Right ventricle myocardium superior (tissue), 1 donor: ENCODE measurements at regions not wholly inside any gene's neighbourhood (a gene's known extent, or its start where the extent isn't known, plus 50 kb on each side); places are given as distances from the start of the nearest gene placed in this dataset.

Experiments
- ATAC-seq: fragments of 200-7000 bp; cut with Tn5 transposase; one replicate; pipeline ENCODE4 v1.9.1; 2020; ENCODE audit warnings: mild to moderate bottlenecking; ENCODE audit not compliant: poor library complexity
- DNase-seq: peaks from one replicate; pipeline ENCODE4 v3.0.0-alpha.2; 2020
- intact Hi-C: fragments of 100-400 bp; cut with DNase I; formaldehyde crosslinking; loops from one replicate; pipeline ENCODE4 v1.11.2; 2022
- donor health status: DM: no; HTN: yes; CAD: no; lungs with severe emphysema.

- ATAC-seq (no peak), DNase-seq (peak; percentile 29)
- intact Hi-C loops: no loop called here
These were observed 82.4 kb downstream of the MYEOV start for GRCh38 chr11:69376155-69377028.

DNA sequence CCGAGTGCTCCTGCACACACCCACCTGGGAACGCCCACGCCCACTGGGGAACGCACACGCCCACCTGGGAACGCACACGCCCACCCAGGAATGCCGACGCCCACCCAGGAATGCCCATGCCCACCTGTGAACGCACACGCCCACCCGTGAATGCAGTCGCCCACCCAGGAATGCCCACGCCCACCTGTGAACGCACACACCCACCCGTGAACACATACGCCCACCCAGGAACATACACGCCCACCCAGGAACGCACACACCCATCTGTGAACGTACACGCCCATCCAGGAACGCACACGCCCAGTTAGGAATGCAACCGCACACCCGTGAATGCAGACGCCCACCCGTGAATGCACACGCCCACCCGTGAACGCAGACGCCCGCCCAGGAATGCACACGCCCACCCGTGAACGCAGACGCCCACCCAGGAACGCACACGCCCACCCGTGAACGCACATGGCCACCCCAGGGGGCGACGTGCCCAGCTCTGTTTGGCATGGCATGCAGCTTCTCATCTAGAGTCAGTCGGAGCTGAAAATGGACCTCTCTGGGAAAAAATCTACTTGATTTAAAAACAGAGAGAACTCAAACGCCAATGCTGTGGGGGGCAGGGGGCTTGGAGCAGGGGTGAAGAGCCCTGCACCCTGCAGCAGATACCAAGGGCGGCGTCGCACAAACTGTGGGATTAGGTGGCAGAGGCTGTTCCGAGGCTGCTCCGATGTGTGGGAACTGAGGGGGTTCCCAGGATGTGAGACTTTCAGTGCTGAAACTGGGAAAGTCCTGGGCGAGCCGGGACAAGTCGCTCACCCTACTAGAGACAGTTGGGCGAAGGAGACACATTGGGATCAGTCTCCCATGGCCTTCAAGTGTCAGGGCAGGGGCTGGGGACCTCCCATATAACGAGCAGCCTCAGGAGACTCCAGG lies 83.3 kb downstream of the MYEOV start:
- no peak for ATAC-seq
- intact Hi-C loops: no loop called here
- DNase-seq: peak; percentile 32

GRCh38 chr11:69377953-69378302 lies 84.0 kb downstream of the MYEOV start:
- ATAC-seq (no peak), DNase-seq (no peak)
- intact Hi-C loops: no loop called here

GRCh38 chr11:69378303-69379141 lies 84.6 kb downstream of the MYEOV start:
- no peak for ATAC-seq
- intact Hi-C loops: no loop called here
- peak; percentile 29 for DNase-seq

DNA sequence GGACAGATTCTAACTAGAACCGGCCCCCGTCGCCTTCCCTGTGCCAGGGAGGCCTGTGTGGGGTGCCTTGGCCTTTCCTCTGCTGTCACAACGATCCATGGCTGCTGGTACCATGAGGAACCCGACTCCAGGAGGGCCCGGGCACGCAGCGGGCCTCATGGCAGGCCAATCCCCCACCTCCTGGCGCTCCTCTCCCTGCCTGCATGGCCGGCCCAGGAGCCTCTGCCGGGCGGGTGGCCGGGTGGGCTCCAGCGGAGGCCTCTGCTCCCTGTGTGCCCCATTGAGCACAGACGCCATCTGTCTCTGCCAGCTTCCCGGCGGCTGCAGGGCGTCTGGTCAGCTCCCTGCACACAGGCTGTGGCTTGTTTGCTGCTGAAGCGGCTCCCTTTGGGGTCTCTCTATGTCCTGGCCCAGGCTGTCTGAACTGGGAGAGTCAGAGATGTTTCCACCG lies 86.5 kb downstream of the MYEOV start:
- ATAC-seq (no peak), DNase-seq (peak; percentile 34)
- intact Hi-C loops: no loop called here

DNA sequence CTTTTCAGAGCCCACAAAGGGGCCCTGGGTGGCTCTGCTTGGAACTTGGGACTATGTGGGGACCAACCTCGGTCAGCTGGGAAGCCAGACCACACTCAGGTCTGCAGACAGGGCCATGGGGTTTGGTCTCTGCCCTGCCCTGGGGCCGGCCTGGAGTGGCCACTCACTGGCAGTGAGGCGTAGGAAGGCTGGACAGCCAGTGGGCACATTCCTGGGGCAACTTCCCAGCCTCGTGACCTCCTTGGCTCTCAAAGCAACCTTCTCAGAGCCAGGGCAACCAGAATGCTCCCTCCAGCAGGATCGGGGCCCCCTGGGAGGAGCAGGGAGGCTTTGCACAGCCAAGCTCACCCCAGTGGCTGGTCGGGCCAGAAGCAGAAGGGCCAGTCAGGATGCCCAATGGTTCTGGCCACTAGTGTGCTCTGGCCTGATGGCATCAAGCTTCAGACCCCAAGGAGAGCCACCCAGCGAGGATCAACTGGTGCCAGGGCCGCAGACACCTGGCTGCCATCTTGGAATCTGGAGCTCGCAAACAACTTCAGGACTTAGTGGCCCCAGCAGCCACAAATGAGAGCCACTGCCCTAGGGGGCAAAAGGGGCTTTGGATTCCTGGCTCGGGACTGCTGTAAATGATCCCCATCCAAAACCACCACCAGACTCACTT lies 87.1 kb downstream of the MYEOV start:
- intact Hi-C loops: no loop called here

GRCh38 chr11:69381681-69382130 lies 87.8 kb downstream of the MYEOV start:
- ATAC-seq (no peak), DNase-seq (peak; percentile 31)
- intact Hi-C loops: no loop called here

More for the DNA sequence above, 87.1 kb downstream of the MYEOV start:
- no peak for ATAC-seq
- DNase-seq: peak; percentile 45

- intact Hi-C loops: no loop called here
- DNase-seq (peak; percentile 77), ATAC-seq (peak; percentile 64)
These were observed 88.5 kb downstream of the MYEOV start for GRCh38 chr11:69382131-69383128.

GRCh38 chr11:69383372-69384250 lies 89.7 kb downstream of the MYEOV start:
- DNase-seq (no peak), ATAC-seq (no peak)
- intact Hi-C loops: no loop called here

DNA sequence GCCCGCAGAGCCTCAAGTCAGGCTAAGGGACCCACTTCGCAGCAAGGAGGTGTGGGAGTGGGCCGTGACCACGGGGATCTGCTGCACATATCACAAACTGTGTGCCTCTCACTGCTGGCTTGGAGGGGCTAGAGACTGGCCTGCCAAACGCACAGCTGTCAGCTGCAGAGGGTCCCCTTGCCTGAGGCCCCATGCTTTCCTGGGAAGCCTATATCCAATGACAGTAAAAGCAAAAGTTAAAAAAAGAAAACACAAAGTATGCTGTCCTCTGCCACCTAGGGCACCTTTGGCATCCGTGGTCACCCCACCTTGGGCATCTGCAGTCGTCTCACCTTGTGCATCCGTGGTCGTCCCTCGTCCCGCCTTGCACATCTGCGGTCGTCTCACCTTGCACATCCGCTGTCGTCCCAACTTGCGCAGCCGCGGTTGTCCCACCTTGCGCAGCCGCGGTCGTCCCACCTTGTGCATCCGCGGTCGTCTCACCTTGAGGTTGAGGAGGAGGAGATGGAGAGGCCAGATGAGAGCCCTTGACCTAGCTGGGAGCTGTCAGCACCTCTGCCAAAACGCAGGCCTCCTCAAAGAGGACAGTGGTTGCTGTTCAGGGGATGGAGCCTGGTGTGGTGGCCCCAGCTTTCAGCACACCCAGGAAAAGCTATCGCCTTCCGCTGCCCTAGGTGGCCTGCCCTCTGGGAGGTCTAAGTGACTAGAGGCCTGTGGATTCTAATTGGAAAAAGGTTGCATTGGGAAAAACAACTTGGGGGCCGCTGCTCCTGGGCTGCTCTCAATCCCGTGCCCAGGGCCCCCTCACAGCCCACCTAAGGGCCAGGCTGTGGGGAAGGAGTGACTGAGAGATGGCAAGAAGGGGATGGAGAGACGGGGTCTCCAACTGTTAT lies 90.5 kb downstream of the MYEOV start:
- no peak for ATAC-seq
- intact Hi-C loops: no loop called here
- DNase-seq: no peak

GRCh38 chr11:69385144-69385820 lies 91.3 kb downstream of the MYEOV start:
- ATAC-seq: no peak
- intact Hi-C loops: no loop called here

DNA sequence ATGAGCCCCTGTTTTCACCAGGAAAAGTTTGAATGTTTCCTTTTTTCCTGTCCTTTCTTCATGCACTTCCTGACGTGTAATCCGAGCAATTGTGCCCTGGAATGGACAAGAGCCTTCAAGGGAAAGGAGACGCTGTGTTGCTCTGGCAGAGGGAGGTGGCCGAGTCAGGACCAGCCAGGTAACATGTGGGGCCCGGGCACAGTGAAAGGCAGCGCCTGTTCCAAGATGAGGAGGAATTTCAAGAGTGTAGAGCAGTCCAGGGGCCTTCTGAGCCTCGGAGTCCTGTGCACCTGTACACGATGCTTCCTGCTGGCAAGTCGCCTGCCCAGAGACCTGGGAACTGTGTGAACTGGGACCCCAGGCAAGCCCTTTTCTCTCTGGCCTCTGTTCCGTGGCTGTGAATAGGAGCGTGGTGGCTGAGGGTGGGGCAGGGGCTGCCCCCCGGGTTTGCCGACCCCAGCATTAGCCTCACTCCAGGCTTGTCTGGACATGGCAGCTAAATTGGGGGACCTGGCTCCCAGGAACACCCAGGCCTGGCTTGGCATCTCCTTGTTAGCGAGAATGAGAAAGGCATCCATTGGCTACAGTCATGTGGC lies 92.0 kb downstream of the MYEOV start:
- no peak for DNase-seq
- ATAC-seq: no peak
- intact Hi-C loops: no loop called here

More at GRCh38 chr11:69385144-69385820, 91.3 kb downstream of the MYEOV start:
- DNase-seq: no peak

DNA sequence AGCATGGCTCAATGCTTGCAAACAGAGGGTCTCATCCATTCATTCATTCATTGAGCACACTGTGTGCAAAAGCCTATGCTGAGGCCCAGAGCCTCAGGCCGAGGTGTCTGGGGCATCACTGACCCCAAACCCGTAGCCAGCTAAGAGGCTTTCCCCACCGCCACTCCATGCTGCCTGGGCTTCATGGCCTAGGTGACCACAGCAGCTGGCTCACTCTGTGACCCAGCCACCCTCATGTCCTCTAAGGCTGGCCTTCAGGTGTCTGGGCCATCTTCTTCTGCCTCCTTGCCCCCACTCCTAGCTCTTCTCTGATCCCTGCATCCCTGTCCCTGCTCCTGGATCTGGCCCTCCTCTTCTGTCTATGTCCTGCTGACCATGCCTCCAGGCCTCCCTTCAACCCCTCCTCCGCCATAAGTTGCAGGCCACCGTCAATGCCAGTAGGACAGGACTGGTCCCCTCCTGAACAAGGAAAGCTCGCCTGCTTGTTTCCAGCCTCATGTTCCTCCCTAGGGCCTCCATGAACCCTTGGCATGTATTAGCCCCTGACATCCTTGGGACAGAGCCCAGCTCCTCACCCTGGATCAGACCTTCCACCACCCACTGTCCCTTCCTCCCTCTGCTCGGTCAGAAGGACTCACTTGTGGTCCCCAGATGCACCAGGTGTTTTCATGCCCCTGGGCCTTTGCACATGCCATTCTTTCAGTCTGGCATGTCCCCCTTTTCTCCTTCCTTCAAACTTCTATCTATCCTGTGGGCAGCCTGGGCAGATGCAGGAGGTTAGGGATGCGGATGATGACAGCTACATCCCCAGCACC lies 92.8 kb downstream of the MYEOV start:
- ATAC-seq: no peak
- intact Hi-C loops: no loop called here
- no peak for DNase-seq
